D721Med (cell line): ENCODE measurements at regions not wholly inside any gene's neighbourhood (a gene's known extent, or its start where the extent isn't known, plus 50 kb on each side); places are given as distances from the start of the nearest gene placed in this dataset.

Source experiments
- DNase-seq: peaks from one replicate; pipeline ENCODE4 v3.0.0; 2011; ENCODE audit warnings: low spot score; ENCODE audit not compliant: insufficient read length
- FAIRE-seq: peaks from 2 replicates; lab custom pipeline; 2011; peaks lifted over from hg19 to GRCh38; lab: Jason Lieb, UNC
- CTCF ChIP-seq: IDR thresholded peaks from 2 replicates; pipeline ENCODE4 v1.5.1; 2012; ENCODE audit warnings: mild to moderate bottlenecking, control low read depth; ENCODE audit not compliant: insufficient read depth; ENCODE audit errors: missing control alignments

GRCh38 chr1:14476170-14476955, 122.1 kb upstream of the KAZN start:
- TF ChIP-seq CTCF: no peak
- no peak for DNase-seq
- no peak for FAIRE-seq

- no peak for TF ChIP-seq CTCF
- FAIRE-seq (no peak), DNase-seq (no peak)
Measured at GRCh38 chr1:14478120-14478519, 120.4 kb upstream of the KAZN start.

DNA sequence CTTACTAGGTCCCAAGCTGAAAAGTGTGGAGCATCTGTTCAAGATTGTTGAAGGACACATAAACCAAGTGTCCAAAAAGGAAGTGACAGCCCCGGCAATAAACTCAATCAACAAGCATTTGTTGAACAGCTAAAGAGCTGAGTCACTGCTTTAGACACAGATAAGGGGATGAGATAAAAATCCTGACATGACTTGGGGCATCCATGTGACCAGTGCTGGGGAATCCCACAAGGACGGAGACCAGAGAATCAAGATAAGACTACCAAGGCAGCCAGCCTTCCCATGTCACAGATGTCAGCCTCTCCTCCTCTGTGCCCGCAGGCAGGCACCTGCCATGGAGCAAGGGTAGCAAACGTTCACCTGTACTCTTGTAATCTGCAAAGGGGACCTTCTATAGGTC, 118.6 kb upstream of the KAZN start:
- DNase-seq (no peak), FAIRE-seq (no peak)
- TF ChIP-seq CTCF: no peak

DNA sequence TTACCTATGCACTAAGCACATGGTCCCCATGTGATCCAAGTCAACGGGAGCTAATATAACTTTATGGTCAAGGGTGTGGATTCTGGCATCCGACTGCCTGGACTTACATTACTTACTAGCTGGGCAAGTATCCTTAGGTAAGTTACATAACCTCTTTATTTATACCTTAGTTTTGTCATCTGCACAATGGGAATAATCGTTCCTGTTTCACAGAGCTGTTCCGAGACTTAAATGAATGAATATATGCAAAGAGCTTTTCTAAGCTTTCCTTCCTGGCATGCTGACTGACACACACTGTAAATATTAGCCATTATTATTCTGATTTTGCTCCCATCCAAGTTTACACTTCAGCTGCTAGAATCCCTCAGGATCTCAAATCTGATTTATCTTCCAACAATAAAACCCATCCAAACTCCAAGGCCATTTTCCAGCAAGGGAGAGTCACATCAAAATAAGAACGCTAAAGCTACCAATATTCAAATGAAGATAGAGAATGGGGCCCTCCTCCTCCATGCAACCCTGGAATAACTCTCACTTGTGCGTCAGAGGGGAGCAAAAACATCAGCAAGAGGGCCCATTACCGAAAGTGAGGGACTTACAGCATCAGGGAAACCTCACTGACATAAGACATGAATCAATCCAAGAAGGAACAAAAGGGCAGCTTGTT, 115.6 kb upstream of the KAZN start:
- DNase-seq (no peak), FAIRE-seq (no peak)
- TF ChIP-seq CTCF: no peak

- no peak for DNase-seq
- no peak for FAIRE-seq
- no peak for TF ChIP-seq CTCF
Measured at GRCh38 chr1:14485285-14485684, 113.2 kb upstream of the KAZN start.

GRCh38 chr1:14486401-14487201, 111.9 kb upstream of the KAZN start:
- FAIRE-seq: no peak
- no peak for TF ChIP-seq CTCF
- no peak for DNase-seq

DNA sequence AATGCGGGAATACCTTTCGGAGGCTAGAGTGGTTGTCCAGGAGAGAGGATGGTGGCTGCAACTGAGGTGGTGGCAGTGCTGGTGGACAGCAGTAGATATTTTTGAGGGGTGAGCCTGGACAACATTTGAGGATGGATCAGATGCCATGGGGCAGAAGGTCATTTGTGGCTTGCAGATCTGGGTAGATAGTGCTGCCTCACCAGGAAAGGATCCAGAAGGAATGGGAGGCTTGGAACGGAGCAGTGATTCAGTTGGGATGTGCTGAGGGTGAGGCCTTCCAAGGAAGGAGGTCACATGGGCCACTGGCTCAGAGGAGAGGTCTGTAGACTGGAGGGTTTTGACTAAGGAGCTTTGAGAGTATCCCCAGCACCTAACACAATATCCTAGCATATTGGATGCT, 110.8 kb upstream of the KAZN start:
- DNase-seq: no peak

More for the DNA sequence above, 110.8 kb upstream of the KAZN start:
- no peak for TF ChIP-seq CTCF
- FAIRE-seq: no peak
